Urinary bladder (tissue), 3 donors: ENCODE measurements at regions not wholly inside any gene's neighbourhood (a gene's known extent, or its start where the extent isn't known, plus 50 kb on each side); places are given as distances from the start of the nearest gene placed in this dataset.
"Not testable (repeated sequence)": the region's sequence is repeated elsewhere in the genome, so short reads cannot be mapped to it uniquely, and the experiment has no call there.

Source experiments
- DNase-seq: peaks from one replicate; pipeline ENCODE4 v3.0.0-alpha.2; 2015; ENCODE audit errors: extremely low spot score
- H3K27ac ChIP-seq: one replicate; pipeline ENCODE4 v1.5.1; 2013; ENCODE audit warnings: low read depth, mild to moderate bottlenecking, moderate library complexity
- H3K36me3 ChIP-seq: one replicate; pipeline ENCODE4 v1.6.1; 2013; ENCODE audit warnings: mild to moderate bottlenecking, moderate library complexity; ENCODE audit not compliant: insufficient read depth
- H3K4me1 ChIP-seq: one replicate; pipeline ENCODE4 v1.6.1; 2013; ENCODE audit warnings: mild to moderate bottlenecking, moderate library complexity; ENCODE audit not compliant: insufficient read depth
- H3K4me3 ChIP-seq: one replicate; pipeline ENCODE4 v1.5.1; 2013; ENCODE audit warnings: low read depth, low read length
- WGBS: extraction: QIAGEN DNeasy Blood & Tissue Kit; methylation state at CpG from one replicate; pipeline ENCODE4 v1.1.7; 2013; 5-methylcytosine and 5-hydroxymethylcytosine counted together
- donor health status: healthy with polysubstance abuse.
- donor health status: healthy.

- H3K36me3 ChIP-seq, H3K4me1 ChIP-seq, H3K4me3 ChIP-seq, DNase-seq, H3K27ac ChIP-seq: not testable (repeated sequence)
- 93% methylated on average over 3 of the region's 3 CpGs for WGBS
Measured at GRCh38 chr14:38932653-38933000, 170.4 kb downstream of the SEC23A start.

- Histone ChIP-seq H3K4me3 (no peak overlapping the region), H3K36me3 (no peaks in the 10 kb centered on the region), H3K4me1 (no peaks in the 10 kb centered on the region), H3K27ac (no peak overlapping the region)
- 92% methylated on average over 11 of the region's 11 CpGs for WGBS
- no peak for DNase-seq
Measured at GRCh38 chr14:38931969-38932652, 170.9 kb downstream of the SEC23A start.

- Histone ChIP-seq H3K27ac (no peak overlapping the region), H3K4me3 (no peak overlapping the region), H3K36me3 (no peaks in the 10 kb centered on the region), H3K4me1 (no peaks in the 10 kb centered on the region)
- DNase-seq: no peak
- WGBS: 84% methylated on average over 1 of the region's 1 CpG
Measured at GRCh38 chr14:38930898-38931297, 172.1 kb downstream of the SEC23A start.

- 64% methylated on average over 3 of the region's 3 CpGs for WGBS
- H3K36me3 ChIP-seq: no peaks in the 10 kb centered on the region
- H3K27ac ChIP-seq: no peak overlapping the region
- H3K4me1 ChIP-seq: no peaks in the 10 kb centered on the region
- no peak overlapping the region for H3K4me3 ChIP-seq
- DNase-seq: no peak
Measured at GRCh38 chr14:38930022-38930421, 173.0 kb downstream of the SEC23A start.

GRCh38 chr14:38929416-38929815 is 173.6 kb downstream of the SEC23A start:
- Histone ChIP-seq H3K36me3 (no peaks in the 10 kb centered on the region), H3K4me3 (no peak overlapping the region), H3K4me1 (no peaks in the 10 kb centered on the region), H3K27ac (no peak overlapping the region)
- DNase-seq: no peak

- H3K4me3 ChIP-seq, DNase-seq, H3K36me3 ChIP-seq, H3K4me1 ChIP-seq, H3K27ac ChIP-seq: not testable (repeated sequence)
- WGBS: 93% methylated on average over 11 of the region's 11 CpGs
Measured at GRCh38 chr14:38921893-38922292, 181.1 kb downstream of the SEC23A start.

- DNase-seq: no peak
- H3K4me3 ChIP-seq: no peak overlapping the region
Measured at GRCh38 chr14:38915125-38915524, 187.9 kb downstream of the SEC23A start.

GRCh38 chr14:38910092-38910491 is 192.9 kb downstream of the SEC23A start:
- DNase-seq: no peak
- H3K4me3 ChIP-seq: no peak overlapping the region
- 72% methylated on average over 1 of the region's 1 CpG for WGBS
- no peaks in the 10 kb centered on the region for H3K4me1 ChIP-seq
- no peaks in the 10 kb centered on the region for H3K36me3 ChIP-seq
- no peak overlapping the region for H3K27ac ChIP-seq

More at GRCh38 chr14:38915125-38915524, 187.9 kb downstream of the SEC23A start:
- H3K4me1 ChIP-seq: no peaks in the 10 kb centered on the region
- 67% methylated on average over 1 of the region's 1 CpG for WGBS
- no peaks in the 10 kb centered on the region for H3K36me3 ChIP-seq
- no peak overlapping the region for H3K27ac ChIP-seq

GRCh38 chr14:38904959-38905358 is 198.1 kb downstream of the SEC23A start:
- H3K27ac ChIP-seq: no peak overlapping the region
- no peak overlapping the region for H3K4me3 ChIP-seq
- no peaks in the 10 kb centered on the region for H3K36me3 ChIP-seq
- H3K4me1 ChIP-seq: no peaks in the 10 kb centered on the region
- DNase-seq: no peak

GRCh38 chr14:38901791-38902190 is 201.2 kb downstream of the SEC23A start:
- WGBS: 75% methylated on average over 4 of the region's 4 CpGs
- H3K4me1 ChIP-seq: no peaks in the 10 kb centered on the region
- no peak for DNase-seq
- no peak overlapping the region for H3K27ac ChIP-seq
- no peak overlapping the region for H3K4me3 ChIP-seq
- H3K36me3 ChIP-seq: no peaks in the 10 kb centered on the region

- Histone ChIP-seq H3K27ac (no peak overlapping the region), H3K4me3 (no peak overlapping the region), H3K36me3 (no peaks in the 10 kb centered on the region), H3K4me1 (no peaks in the 10 kb centered on the region)
- DNase-seq: no peak
- 27% methylated on average over 1 of the region's 1 CpG for WGBS
Measured at GRCh38 chr14:38900887-38901286, 202.1 kb downstream of the SEC23A start.

GRCh38 chr14:38887696-38888095 is 215.3 kb downstream of the SEC23A start:
- Histone ChIP-seq H3K36me3 (no peaks in the 10 kb centered on the region), H3K4me3 (no peak overlapping the region), H3K27ac (no peak overlapping the region), H3K4me1 (no peaks in the 10 kb centered on the region)
- 53% methylated on average over 2 of the region's 2 CpGs for WGBS
- DNase-seq: no peak

- Histone ChIP-seq H3K4me3 (no peak overlapping the region), H3K4me1 (no peaks in the 10 kb centered on the region), H3K27ac (no peak overlapping the region), H3K36me3 (no peaks in the 10 kb centered on the region)
- no peak for DNase-seq
Measured at GRCh38 chr14:38884109-38884508, 218.9 kb downstream of the SEC23A start.

- Histone ChIP-seq H3K36me3 (no peaks in the 10 kb centered on the region), H3K4me1 (no peaks in the 10 kb centered on the region), H3K4me3 (no peak overlapping the region), H3K27ac (no peak overlapping the region)
- 87% methylated on average over 3 of the region's 3 CpGs for WGBS
- DNase-seq: no peak
Measured at GRCh38 chr14:38883127-38883526, 219.9 kb downstream of the SEC23A start.

- DNase-seq: no peak
- H3K36me3 ChIP-seq: no peaks in the 10 kb centered on the region
- H3K4me3 ChIP-seq: no peak overlapping the region
Measured at GRCh38 chr14:38882533-38882932, 220.5 kb downstream of the SEC23A start.

More at GRCh38 chr14:38882533-38882932, 220.5 kb downstream of the SEC23A start:
- Histone ChIP-seq H3K4me1 (no peaks in the 10 kb centered on the region), H3K27ac (no peak overlapping the region)
